IMR-90 (cell line): ENCODE measurements at regions not wholly inside any gene's neighbourhood (a gene's known extent, or its start where the extent isn't known, plus 50 kb on each side); places are given as distances from the start of the nearest gene placed in this dataset.

Source experiments
- ATAC-seq: fragments of 200-7000 bp; cut with Tn5 transposase; 2 replicates; pipeline ENCODE4 v1.9.1; 2020; ENCODE audit warnings: low read depth, mild to moderate bottlenecking, moderate library complexity
- BruUV-seq: library from RNA; stranded (reverse); fragments of 400-500 nt; replicated peaks from 2 replicates; lab custom pipeline; 2021; lab: Mats Ljungman, UMichigan
- CTCF ChIA-PET: fragments of 300-600 bp; formaldehyde crosslinking; extraction: SDS; loops from one replicate; lab custom pipeline; 2021; ENCODE audit warnings: antibody characterized with exemption; lab: Yijun Ruan, JAX
- POLR2A ChIA-PET: fragments of 300-600 bp; sonication (Branson Sonifier 250); formaldehyde crosslinking; loops from one replicate; lab custom pipeline; 2022; ENCODE audit warnings: antibody characterized with exemption; ENCODE audit not compliant: unreplicated experiment; lab: Charles Lee
- DNase-seq: peaks from one replicate; pipeline ENCODE4 v3.0.0; 2013
- H2AFZ ChIP-seq: replicated peaks from 2 replicates; pipeline ENCODE3; 2013; ENCODE audit warnings: low read length, mild to moderate bottlenecking; ENCODE audit not compliant: poor library complexity
- H2AK5ac ChIP-seq: 2 replicates; pipeline ENCODE4 v1.6.1; 2013; ENCODE audit warnings: low read depth, low read length, inconsistent platforms
- H2AK9ac ChIP-seq: replicated peaks from 2 replicates; pipeline ENCODE3; 2013; ENCODE audit warnings: mild to moderate bottlenecking, low read depth, low read length, moderate library complexity; ENCODE audit not compliant: poor library complexity
- H2BK120ac ChIP-seq: 2 replicates; pipeline ENCODE4 v1.6.1; 2013; ENCODE audit warnings: low read depth, low read length, inconsistent platforms
- H2BK15ac ChIP-seq: 3 replicates; pipeline ENCODE4 v1.6.1; 2013; ENCODE audit warnings: low read depth, low read length, inconsistent platforms
- H2BK20ac ChIP-seq: 2 replicates; pipeline ENCODE4 v1.6.1; 2013; ENCODE audit warnings: low read depth, mild to moderate bottlenecking, inconsistent platforms, low read length, moderate library complexity
- H2BK5ac ChIP-seq: 2 replicates; pipeline ENCODE4 v1.6.1; 2013; ENCODE audit warnings: mild to moderate bottlenecking, low read depth, low read length, inconsistent platforms; ENCODE audit not compliant: poor library complexity, severe bottlenecking
- H3K14ac ChIP-seq: replicated peaks from 2 replicates; pipeline ENCODE4 v1.6.1; 2013; ENCODE audit warnings: low read depth, low read length, inconsistent platforms
- H3K18ac ChIP-seq: 2 replicates; pipeline ENCODE4 v1.6.1; 2013; ENCODE audit warnings: low read depth, low read length, control low read depth
- H3K23ac ChIP-seq: 2 replicates; pipeline ENCODE4 v1.6.1; 2013; ENCODE audit warnings: low read depth, low read length, inconsistent platforms
- H3K27ac ChIP-seq: 2 replicates; pipeline ENCODE4 v1.5.1; 2013; ENCODE audit warnings: mild to moderate bottlenecking, control low read depth, low read length; ENCODE audit not compliant: insufficient read depth
- H3K27me3 ChIP-seq: 2 replicates; pipeline ENCODE4 v1.6.1; 2013; ENCODE audit warnings: low read length; ENCODE audit not compliant: control insufficient read depth, insufficient read depth
- H3K36me3 ChIP-seq: 2 replicates; pipeline ENCODE4 v1.6.1; 2013; ENCODE audit warnings: low read length, mixed read lengths; ENCODE audit not compliant: control insufficient read depth, insufficient read depth
- H3K4ac ChIP-seq: 2 replicates; pipeline ENCODE4 v1.6.1; 2013; ENCODE audit warnings: low read depth, low read length, inconsistent platforms
- H3K4me1 ChIP-seq: 2 replicates; pipeline ENCODE4 v1.6.1; 2013; ENCODE audit warnings: low read length, mixed read lengths; ENCODE audit not compliant: control insufficient read depth, insufficient read depth
- H3K4me2 ChIP-seq: 2 replicates; pipeline ENCODE4 v1.6.1; 2013; ENCODE audit warnings: low read depth, mild to moderate bottlenecking, control low read depth, low read length, moderate library complexity
- H3K4me3 ChIP-seq: 2 replicates; pipeline ENCODE4 v1.5.1; 2013; ENCODE audit warnings: low read depth, mild to moderate bottlenecking, control low read depth, low read length, moderate library complexity; ENCODE audit not compliant: insufficient read depth
- H3K56ac ChIP-seq: 2 replicates; pipeline ENCODE4 v1.6.1; 2013; ENCODE audit warnings: low read length, inconsistent platforms; ENCODE audit not compliant: insufficient read depth; ENCODE audit errors: extremely low read depth
- H3K79me1 ChIP-seq, 2 experiments: 2 replicates each; pipeline ENCODE4 v1.6.1; 2013; ENCODE audit warnings: low read length in 2 of 2, inconsistent platforms in 1 of 2, low read depth in 1 of 2
- H3K9ac ChIP-seq: 2 replicates; pipeline ENCODE4 v1.6.1; 2013; ENCODE audit warnings: low read depth, low read length, control low read depth
- H3K9me1 ChIP-seq: 2 replicates; pipeline ENCODE4 v1.6.1; 2013; ENCODE audit warnings: low read length, inconsistent platforms; ENCODE audit not compliant: insufficient read depth
- H3K9me3 ChIP-seq: 2 replicates; pipeline ENCODE4 v1.6.1; 2013; ENCODE audit warnings: low read length; ENCODE audit not compliant: control insufficient read depth, insufficient read depth
- H4K20me1 ChIP-seq: 2 replicates; pipeline ENCODE4 v1.6.1; 2013; ENCODE audit warnings: low read length, inconsistent platforms; ENCODE audit not compliant: insufficient read depth
- H4K5ac ChIP-seq: 2 replicates; pipeline ENCODE4 v1.6.1; 2013; ENCODE audit warnings: mild to moderate bottlenecking, low read depth, low read length, control low read depth
- H4K8ac ChIP-seq, 2 experiments: 2 replicates each; pipeline ENCODE4 v1.6.1; 2013; ENCODE audit warnings: low read depth in 2 of 2, low read length in 2 of 2, control low read depth in 1 of 2, inconsistent platforms in 1 of 2
- H4K91ac ChIP-seq: 2 replicates; pipeline ENCODE4 v1.6.1; 2013; ENCODE audit warnings: low read depth, low read length, inconsistent platforms; ENCODE audit not compliant: insufficient read depth
- BHLHE40 ChIP-seq: fragments of 150-350 bp; IDR thresholded peaks from 2 replicates; pipeline ENCODE4 v1.6.1; 2016; ENCODE audit warnings: mild to moderate bottlenecking, low read depth, low read length
- MAZ ChIP-seq: IDR thresholded peaks from 2 replicates; pipeline ENCODE4 v1.6.1; 2012; ENCODE audit warnings: low read depth, mild to moderate bottlenecking, low read length, improper control_type of control experiment, moderate library complexity, borderline replicate concordance
- MXI1 ChIP-seq: IDR thresholded peaks from 2 replicates; pipeline ENCODE4 v1.6.1; 2012; ENCODE audit warnings: low read depth, mild to moderate bottlenecking, low read length, moderate library complexity, borderline replicate concordance
- NFE2L2 ChIP-seq: fragments of 150-350 bp; IDR thresholded peaks from 2 replicates; pipeline ENCODE4 v1.6.1; 2016; ENCODE audit warnings: low read depth, mild to moderate bottlenecking, low read length
- POLR2A ChIP-seq: IDR thresholded peaks from 2 replicates; pipeline ENCODE4 v1.6.1; 2012; ENCODE audit warnings: mild to moderate bottlenecking, low read depth, low read length
- RCOR1 ChIP-seq: IDR thresholded peaks from 2 replicates; pipeline ENCODE4 v1.6.1; 2012; ENCODE audit warnings: mild to moderate bottlenecking, low read length, improper control_type of control experiment; ENCODE audit not compliant: insufficient replicate concordance
- USF2 ChIP-seq: fragments of 150-350 bp; IDR thresholded peaks from 2 replicates; pipeline ENCODE4 v1.6.1; 2017; ENCODE audit warnings: mild to moderate bottlenecking, antibody characterized with exemption, low read length, low read depth
- WGBS, 2 experiments: methylation state at CpG; one replicate each; pipeline versions ENCODE4 v1.1.5 to v1.1.7; 2013; ENCODE audit warnings: missing lambda C conversion rate in 2 of 2; ENCODE audit not compliant: insufficient read length in 1 of 2; ENCODE audit errors: extremely low coverage in 2 of 2; 5-methylcytosine and 5-hydroxymethylcytosine counted together
- dilution Hi-C: fragments of 300-500 bp; cut with HindIII; formaldehyde crosslinking; loops from one replicate; pipeline ENCODE4 v1.14.3; 2018; ENCODE audit warnings: low sequenced_read_pairs; ENCODE audit not compliant: unreplicated experiment
- in situ Hi-C: fragments of 300-500 bp; cut with MboI; formaldehyde crosslinking; loops from 3 replicates; pipeline ENCODE4 v1.14.3; 2019; ENCODE audit warnings: low sequenced_read_pairs, inconsistent platforms, mixed read lengths
- intact Hi-C: fragments of 100-400 bp; cut with micrococcal nuclease; formaldehyde crosslinking; loops from 2 replicates; pipeline ENCODE4 v1.10.0; 2022
- TF ChIP-seq, protein P1 (sequence below): fragments of 150-350 bp; IDR thresholded peaks from 2 replicates; pipeline ENCODE4 v1.6.1; 2016; ENCODE audit warnings: low read depth, mild to moderate bottlenecking, low read length, moderate library complexity, borderline replicate concordance

DNA sequence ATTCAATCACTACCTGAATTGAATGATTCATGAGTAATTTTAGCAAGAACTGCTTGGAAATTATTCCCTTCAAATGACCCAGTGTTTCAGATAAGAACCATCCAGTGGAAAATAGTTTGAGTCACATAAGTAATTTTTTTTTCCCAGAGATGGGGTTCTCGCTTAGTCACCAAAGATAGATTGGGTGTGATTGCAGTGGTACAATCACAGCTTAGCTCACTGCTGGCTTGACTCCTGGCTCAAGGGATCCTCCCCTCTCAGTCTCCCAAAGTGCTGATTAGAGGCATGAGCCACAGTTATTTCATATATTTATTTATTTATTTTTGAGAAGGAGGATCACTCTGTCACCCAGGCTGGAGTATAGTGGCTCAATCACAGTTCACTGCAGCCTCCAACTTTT lies 574.5 kb upstream of the ARRDC3 start:
- DNase-seq (peak; percentile 56), ATAC-seq (no peak; the same call in none of the 2 replicates)
- H3K23ac ChIP-seq: no peak overlapping the region
- H3K36me3 ChIP-seq: no peaks in the 10 kb centered on the region
- dilution Hi-C loops: no loop called here
- ChIA-PET POLR2A (no interaction called here), CTCF (no interaction called here)
- H4K8ac ChIP-seq: no peak overlapping the region
- no peak overlapping the region for H3K18ac ChIP-seq
- H3K27ac ChIP-seq: no peak overlapping the region
- H3K27me3 ChIP-seq: no peaks in the 10 kb centered on the region
- no peak overlapping the region for H3K4me3 ChIP-seq
- no peaks in the 10 kb centered on the region for H3K9me3 ChIP-seq
- H3K4ac ChIP-seq: no peak overlapping the region
- no CpG with 5 or more reads among the region's 1 CpG for WGBS, 2 experiments
- H2AFZ ChIP-seq: no peak overlapping the region
- H3K9ac ChIP-seq: no peak overlapping the region
- H2BK5ac ChIP-seq: no peak overlapping the region
- no peaks in the 10 kb centered on the region for H4K20me1 ChIP-seq
- H3K4me1 ChIP-seq: no peaks in the 10 kb centered on the region
- no peak overlapping the region for H2AK5ac ChIP-seq
- H4K91ac ChIP-seq: no peak overlapping the region
- H3K79me1 ChIP-seq: no peaks in the 10 kb centered on the region
- TF ChIP-seq, protein P1, sequence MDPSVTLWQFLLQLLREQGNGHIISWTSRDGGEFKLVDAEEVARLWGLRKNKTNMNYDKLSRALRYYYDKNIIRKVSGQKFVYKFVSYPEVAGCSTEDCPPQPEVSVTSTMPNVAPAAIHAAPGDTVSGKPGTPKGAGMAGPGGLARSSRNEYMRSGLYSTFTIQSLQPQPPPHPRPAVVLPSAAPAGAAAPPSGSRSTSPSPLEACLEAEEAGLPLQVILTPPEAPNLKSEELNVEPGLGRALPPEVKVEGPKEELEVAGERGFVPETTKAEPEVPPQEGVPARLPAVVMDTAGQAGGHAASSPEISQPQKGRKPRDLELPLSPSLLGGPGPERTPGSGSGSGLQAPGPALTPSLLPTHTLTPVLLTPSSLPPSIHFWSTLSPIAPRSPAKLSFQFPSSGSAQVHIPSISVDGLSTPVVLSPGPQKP: no peak
- TF ChIP-seq USF2 (no peak), NFE2L2 (no peak), BHLHE40 (no peak), MAZ (no peak), MXI1 (no peak), RCOR1 (no peak), POLR2A (no peak)
- no peak overlapping the region for H2BK20ac ChIP-seq
- in situ Hi-C loops: no loop called here
- H2BK120ac ChIP-seq: no peak overlapping the region
- H3K56ac ChIP-seq: no peak overlapping the region
- intact Hi-C loops: no loop called here
- no peak overlapping the region for H4K5ac ChIP-seq
- H3K14ac ChIP-seq: no peak overlapping the region
- H2BK15ac ChIP-seq: no peak overlapping the region
- no peak overlapping the region for H2AK9ac ChIP-seq
- BruUV-seq: no TSS peak
- no peaks in the 10 kb centered on the region for H3K9me1 ChIP-seq
- no peak overlapping the region for H3K4me2 ChIP-seq
